Motor neuron (in vitro differentiated cells): ENCODE measurements at regions not wholly inside any gene's neighbourhood (a gene's known extent, or its start where the extent isn't known, plus 50 kb on each side); places are given as distances from the start of the nearest gene placed in this dataset.
A peak's percentile ranks its signal among the peaks of the same experiment; 100 is the strongest.

Source experiments
- ATAC-seq, 8 experiments: fragments of 200-7000 bp; cut with Tn5 transposase; replicated peaks in 6 of 8; 2 replicates each; pipeline ENCODE4 v1.8.0; 2021; ENCODE audit warnings: mild to moderate bottlenecking in 8 of 8, moderate library complexity in 8 of 8
- H3K27ac ChIP-seq, 2 donors: fragments of 250-450 bp; sonication (Bioruptor Pico); 2 replicates each; pipeline ENCODE4 v1.9.0; 2021; ENCODE audit warnings: antibody characterized with exemption in 2 of 2, mild to moderate bottlenecking in 2 of 2, moderate library complexity in 1 of 2
- H3K4me1 ChIP-seq, 2 donors: fragments of 250-450 bp; sonication (Bioruptor Pico); replicated peaks in 1 of 2; 2 replicates each; pipeline ENCODE4 v1.6.1; 2021; ENCODE audit warnings: antibody characterized with exemption in 2 of 2, mild to moderate bottlenecking in 2 of 2, moderate library complexity in 1 of 2
- H3K4me3 ChIP-seq, 5 donors: fragments of 250-450 bp; sonication (Bioruptor Pico); 2 replicates each; pipeline ENCODE4 v1.9.0; 2021; ENCODE audit warnings: antibody characterized with exemption in 5 of 5, mild to moderate bottlenecking in 5 of 5, moderate library complexity in 4 of 5
- WGBS, 10 experiments: fragments of 450-650 bp; shearing (Covaris generic); methylation state at CpG; one replicate each; pipeline ENCODE4 v1.0.0; 2022; 5-methylcytosine and 5-hydroxymethylcytosine counted together
- in situ Hi-C, 9 experiments: fragments of 400-800 bp; cut with MboI; loops; one replicate each; pipeline ENCODE4 v1.15.0; 2021; ENCODE audit warnings: low sequenced_read_pairs in 9 of 9, low pct_unique_long_range_greater_than_20kb in 2 of 9; ENCODE audit not compliant: unreplicated experiment in 9 of 9

DNA sequence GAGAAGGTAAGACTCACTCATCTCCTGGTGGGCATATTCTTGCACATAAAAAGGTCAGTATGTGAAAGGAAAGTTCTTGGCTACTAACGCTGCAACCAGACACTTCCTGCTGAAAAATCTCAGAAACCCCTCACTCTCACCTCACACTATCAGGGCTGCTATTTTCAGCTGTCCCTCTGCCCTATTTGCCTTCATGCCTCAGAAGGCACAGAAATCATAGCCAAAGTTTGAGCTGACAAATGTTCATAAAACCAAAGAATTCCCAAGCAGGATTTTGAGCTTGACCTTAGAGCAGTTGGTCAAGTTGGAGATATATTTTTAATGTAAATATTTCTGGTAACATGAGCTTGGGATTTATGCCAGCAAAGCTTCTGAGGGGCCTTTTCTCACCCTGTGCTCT is 806.2 kb downstream of the MAFB start:
- in situ Hi-C loops, result loop anchor here in 3 of 9 experiments (25.0 kb wide), 4 partner anchors 354 to 804 kb away; partner anchors contain the start of gene MAFB (in 3 of the 3)
- H3K4me3 ChIP-seq, result no peak overlapping the region
- peaks cover 7 to 9% of the 10 kb centered on the region in 2 donors for H3K4me1 ChIP-seq
- no peak overlapping the region for H3K27ac ChIP-seq
- ATAC-seq, result no peak
- 20 to 100% (median 63%) methylated on average over 1 of the region's 1 CpG; no CpG with 5 or more reads in 4 of the 10 experiments for WGBS, 10 experiments

DNA sequence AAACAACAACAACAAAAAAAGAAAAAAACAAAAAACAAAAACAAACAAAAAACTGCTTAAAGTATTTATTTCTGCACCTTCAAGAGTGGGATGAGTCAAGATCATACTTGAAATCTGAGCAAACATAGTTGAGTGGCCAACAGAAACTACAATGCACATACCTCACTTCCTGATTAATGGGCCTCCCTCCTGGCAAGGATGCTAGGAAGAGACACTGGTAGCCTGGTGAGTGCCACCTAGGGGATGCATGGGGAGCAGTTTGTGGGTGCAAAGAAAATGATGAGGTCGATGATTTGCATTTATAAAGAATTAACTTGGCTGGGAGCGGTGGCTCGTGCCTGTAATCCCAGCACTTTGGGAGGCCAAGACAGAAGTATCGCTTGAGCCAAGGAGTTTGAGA is 808.1 kb downstream of the MAFB start:
- Histone ChIP-seq H3K4me1 (peaks cover 17 to 19% of the 10 kb centered on the region in 2 donors), H3K4me3 (no peak overlapping the region), H3K27ac (no peak overlapping the region)
- in situ Hi-C loops, result loop anchor here in 3 of 9 experiments (25.0 kb wide), 4 partner anchors 356 to 806 kb away; partner anchors contain the start of gene MAFB (in 3 of the 3)
- 74 to 100% (median 85%) methylated on average over 2 to 4 of the region's 4 CpGs; no CpG with 5 or more reads in 4 of the 10 experiments for WGBS, 10 experiments
- ATAC-seq, result peak in 2 of 8 experiments; percentile 36 to 45

DNA sequence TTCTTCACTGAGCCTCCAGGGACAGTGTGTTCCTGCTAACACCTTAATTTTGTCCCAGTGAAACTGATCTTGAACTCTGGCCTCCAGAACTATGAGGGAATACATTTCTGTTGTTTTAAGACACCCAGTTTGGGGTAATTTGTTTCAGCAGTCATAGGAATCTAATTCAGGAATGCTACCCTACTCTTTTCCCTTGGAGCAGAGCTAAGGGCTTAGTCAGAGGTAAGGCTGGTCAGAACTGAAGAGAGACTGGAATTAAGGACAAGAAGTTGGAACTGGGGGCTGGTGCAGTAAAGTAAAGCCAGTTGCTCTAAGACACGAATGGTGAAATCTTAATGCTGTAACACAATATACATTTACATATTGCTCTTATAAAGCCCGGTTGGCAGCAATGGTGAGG is 809.7 kb downstream of the MAFB start:
- no peak for ATAC-seq
- in situ Hi-C loops, result loop anchor here in 3 of 9 experiments (25.0 kb wide), 4 partner anchors 358 to 808 kb away; partner anchors contain the start of gene MAFB (in 3 of the 3)
- Histone ChIP-seq H3K27ac (no peak overlapping the region), H3K4me3 (no peak overlapping the region), H3K4me1 (peaks cover 19 to 20% of the 10 kb centered on the region in 2 donors)
- 75 to 100% (median 88%) methylated on average over 1 to 2 of the region's 2 CpGs; no CpG with 5 or more reads in 1 of the 10 experiments for WGBS, 10 experiments

DNA sequence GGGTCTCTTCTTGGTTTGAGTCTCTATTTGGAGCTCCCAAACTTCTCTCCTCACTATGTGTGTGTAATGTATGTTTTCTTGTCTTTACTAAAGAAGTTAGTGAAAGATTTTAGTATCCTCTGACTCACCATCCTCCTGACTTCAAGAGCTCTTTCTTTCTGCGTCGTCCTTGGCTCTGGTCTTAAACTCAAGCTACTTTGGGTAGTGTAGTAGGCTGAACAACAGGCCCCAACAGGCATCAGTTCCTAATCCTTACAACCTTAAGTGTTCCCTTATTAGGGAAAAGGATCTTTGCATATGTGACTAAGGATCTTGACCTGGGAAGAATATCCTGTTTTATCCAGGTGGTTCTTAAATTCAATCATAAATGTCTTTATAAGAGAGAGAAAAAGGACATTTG is 810.2 kb downstream of the MAFB start:
- 24 to 100% (median 87%) methylated on average over 2 of the region's 2 CpGs; no CpG with 5 or more reads in 2 of the 10 experiments for WGBS, 10 experiments

DNA sequence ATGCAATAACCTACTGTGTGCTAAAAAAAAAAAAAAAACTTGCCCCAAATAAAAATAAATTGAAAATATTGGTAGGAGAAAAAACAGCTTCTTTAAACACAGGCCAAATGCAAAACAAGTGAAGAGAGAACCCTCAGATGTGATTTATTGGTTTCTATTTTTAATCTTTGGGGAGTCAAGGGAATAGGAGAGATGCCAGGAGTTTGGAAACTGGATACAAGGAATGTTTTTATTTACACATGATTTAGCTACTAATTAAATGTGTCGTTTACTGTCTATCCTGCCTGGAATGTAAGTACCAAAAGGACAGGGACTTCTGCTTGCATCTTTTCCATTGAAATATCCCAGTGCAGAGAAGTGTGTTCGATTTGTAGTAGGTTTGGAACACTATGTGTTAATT is 810.7 kb downstream of the MAFB start:
- Histone ChIP-seq H3K4me1 (peaks cover 19 to 20% of the 10 kb centered on the region in 2 donors), H3K4me3 (no peak overlapping the region), H3K27ac (no peak overlapping the region)
- 25 to 100% (median 71%) methylated on average over 1 to 2 of the region's 2 CpGs; no CpG with 5 or more reads in 1 of the 10 experiments for WGBS, 10 experiments
- ATAC-seq, result no peak
- in situ Hi-C loops, result loop anchor here in 3 of 9 experiments (25.0 kb wide), 4 partner anchors 359 to 809 kb away; partner anchors contain the start of gene MAFB (in 3 of the 3)

More for the DNA sequence above, 810.2 kb downstream of the MAFB start:
- ATAC-seq, result no peak
- peaks cover 19 to 20% of the 10 kb centered on the region in 2 donors for H3K4me1 ChIP-seq
- no peak overlapping the region for H3K27ac ChIP-seq
- in situ Hi-C loops, result loop anchor here in 3 of 9 experiments (25.0 kb wide), 4 partner anchors 358 to 808 kb away; partner anchors contain the start of gene MAFB (in 3 of the 3)
- H3K4me3 ChIP-seq, result no peak overlapping the region

DNA sequence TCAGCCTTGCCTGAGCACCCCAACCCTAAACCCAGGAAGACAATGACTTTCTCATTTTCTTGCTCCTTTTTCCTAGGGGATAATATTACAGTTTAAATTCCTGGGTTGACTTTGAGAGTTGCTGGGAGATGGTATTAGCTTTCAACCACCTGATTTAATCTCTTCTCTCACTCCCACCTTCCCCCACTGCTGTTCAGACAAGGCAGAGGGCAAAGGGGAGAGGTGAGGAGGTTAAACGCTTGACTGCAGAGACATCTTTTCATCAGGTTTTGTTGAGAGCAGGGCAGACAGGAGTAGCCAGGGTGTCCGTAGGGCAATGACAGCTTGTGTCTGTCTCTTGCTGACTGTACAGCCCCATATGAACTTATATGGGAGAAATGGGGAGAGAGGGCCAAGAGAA is 811.2 kb downstream of the MAFB start:
- WGBS, 10 experiments, result 8 to 100% (median 49%) methylated on average over 1 to 2 of the region's 2 CpGs; no CpG with 5 or more reads in 2 of the 10 experiments
- in situ Hi-C loops, result loop anchor here in 3 of 9 experiments (25.0 kb wide), 4 partner anchors 360 to 810 kb away; partner anchors contain the start of gene MAFB (in 3 of the 3)
- Histone ChIP-seq H3K4me1 (peaks cover 19 to 20% of the 10 kb centered on the region in 2 donors), H3K4me3 (no peak overlapping the region), H3K27ac (no peak overlapping the region)
- ATAC-seq, result peak in 3 of 8 experiments; percentile 7 to 36 (median 15)

DNA sequence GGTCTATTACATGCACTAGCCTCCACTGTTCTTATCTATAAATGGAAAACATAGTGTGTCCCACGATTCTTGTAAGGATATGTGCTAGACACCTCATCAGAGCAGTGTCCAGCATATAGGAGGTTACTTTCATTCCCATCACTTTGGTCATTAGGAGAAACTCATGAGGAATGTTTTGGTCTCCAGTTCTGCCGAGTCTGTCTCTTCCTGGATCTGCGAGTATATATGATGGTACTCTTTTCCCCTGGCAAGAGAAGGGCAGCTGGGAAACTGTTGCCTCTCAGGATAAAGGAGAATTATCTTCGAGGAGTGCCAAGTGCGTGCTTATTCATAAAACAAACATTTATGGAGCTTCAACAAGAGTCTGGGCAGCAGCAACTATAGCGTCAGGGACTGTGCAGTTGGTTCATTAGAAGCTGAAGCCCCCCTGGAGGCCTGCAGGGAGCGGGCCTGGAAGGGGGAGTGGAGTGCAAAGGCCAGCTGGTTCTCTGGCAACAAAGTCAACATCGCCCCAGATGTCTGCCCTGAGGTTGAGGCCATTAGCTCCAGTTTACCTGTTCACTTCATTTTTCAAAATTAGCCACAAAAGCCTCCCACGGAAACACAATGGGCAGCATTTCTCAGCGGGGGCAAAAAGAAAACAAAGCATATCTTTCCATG is 811.9 kb downstream of the MAFB start:
- Histone ChIP-seq H3K27ac (no peak overlapping the region), H3K4me3 (no peak overlapping the region), H3K4me1 (peaks cover 19 to 20% of the 10 kb centered on the region in 2 donors)
- peak in 1 of 8 experiments; percentile 72 for ATAC-seq
- in situ Hi-C loops, result loop anchor here in 3 of 9 experiments (25.0 kb wide), 4 partner anchors 360 to 810 kb away; partner anchors contain the start of gene MAFB (in 3 of the 3)
- WGBS, 10 experiments, result 17 to 82% (median 63%) methylated on average over 1 to 7 of the region's 10 CpGs; no CpG with 5 or more reads in 1 of the 10 experiments

DNA sequence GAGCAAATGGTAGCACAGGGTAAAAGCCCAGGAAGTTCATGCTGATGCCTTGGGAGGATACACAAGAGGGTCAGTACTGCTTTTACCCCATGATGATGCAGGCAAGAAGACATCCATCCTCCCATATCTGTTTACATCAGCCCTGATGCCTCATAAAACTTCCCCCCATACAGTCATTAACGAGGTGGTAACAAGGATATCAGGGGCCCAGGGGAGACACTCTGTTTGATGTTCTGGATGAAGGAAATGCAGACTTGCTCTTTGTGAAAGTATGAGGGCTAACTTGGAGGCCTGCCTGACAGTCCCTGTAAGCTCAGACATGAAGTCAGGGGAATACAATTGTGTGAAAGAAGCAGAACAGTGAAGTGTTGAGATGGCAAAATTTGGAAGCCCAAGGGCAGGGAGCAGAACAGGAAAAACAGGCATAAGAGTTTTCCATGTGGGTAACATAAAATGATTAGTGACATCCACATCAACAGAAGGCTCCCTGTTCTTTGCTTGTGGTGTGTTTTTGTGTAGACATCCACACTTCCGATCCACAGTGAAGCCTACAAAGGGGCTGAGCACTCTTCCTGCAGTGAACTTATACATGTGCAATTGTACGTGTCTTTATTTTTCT is 813.4 kb downstream of the MAFB start:
- no peak for ATAC-seq
- H3K4me1 ChIP-seq, result peaks cover 24 to 27% of the 10 kb centered on the region in 2 donors
- no peak overlapping the region for H3K27ac ChIP-seq
- no peak overlapping the region for H3K4me3 ChIP-seq
- in situ Hi-C loops, result loop anchor here in 3 of 9 experiments (25.0 kb wide), 4 partner anchors 362 to 812 kb away; partner anchors contain the start of gene MAFB (in 3 of the 3)
- WGBS, 10 experiments, result 0 to 100% (median 85%) methylated on average over 1 to 3 of the region's 3 CpGs; no CpG with 5 or more reads in 1 of the 10 experiments

DNA sequence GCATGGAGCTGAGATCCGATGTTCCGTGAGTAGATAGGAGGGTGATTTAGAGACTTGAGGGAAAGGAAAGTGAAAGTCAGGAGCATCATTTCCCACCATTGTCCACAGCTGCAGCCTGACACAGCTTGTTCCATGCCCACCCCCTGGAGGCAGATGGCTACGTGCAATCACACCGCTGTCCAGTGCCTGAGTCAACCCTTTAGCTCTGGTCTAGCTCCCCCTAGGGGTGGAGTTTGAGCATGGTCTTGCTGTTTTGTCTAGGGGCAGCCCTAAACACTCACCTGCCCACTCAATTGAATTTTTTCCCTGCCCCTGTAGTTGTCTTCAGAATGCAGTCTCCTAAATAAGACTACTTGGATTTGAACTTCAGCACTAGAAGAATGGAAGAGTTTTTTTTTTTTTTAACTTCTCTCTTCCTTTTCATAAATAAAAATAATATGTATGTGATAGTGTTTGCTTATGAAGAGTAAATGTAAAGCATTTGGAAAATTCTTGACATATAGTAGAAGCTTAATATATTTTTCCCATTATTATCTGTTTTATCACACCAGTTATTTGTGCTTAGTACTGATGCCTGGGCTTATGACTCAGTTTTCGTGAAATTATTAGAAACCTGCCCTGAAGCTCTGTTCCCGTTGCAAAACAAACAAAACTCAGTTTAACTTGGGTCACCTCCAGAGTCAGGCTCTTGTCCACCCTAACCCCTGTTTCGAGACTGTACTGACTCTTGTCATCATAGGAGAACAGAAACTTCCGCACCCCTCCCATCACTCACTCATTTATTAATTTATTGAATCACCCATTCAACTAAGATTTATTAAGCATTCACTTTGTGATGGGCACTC is 814.8 kb downstream of the MAFB start:
- H3K27ac ChIP-seq, result no peak overlapping the region
- in situ Hi-C loops, result loop anchor here in 2 of 9 experiments (25.0 kb wide), 3 partner anchors 187 to 587 kb away; no protein-coding TSS in a partner anchor
- H3K4me1 ChIP-seq, result peaks cover 24 to 27% of the 10 kb centered on the region in 2 donors
- peak; percentile 49 to 100 (median 83) for ATAC-seq
- WGBS, 10 experiments, result 0 to 100% (median 63%) methylated on average over 2 to 8 of the region's 8 CpGs
- no peak overlapping the region for H3K4me3 ChIP-seq

DNA sequence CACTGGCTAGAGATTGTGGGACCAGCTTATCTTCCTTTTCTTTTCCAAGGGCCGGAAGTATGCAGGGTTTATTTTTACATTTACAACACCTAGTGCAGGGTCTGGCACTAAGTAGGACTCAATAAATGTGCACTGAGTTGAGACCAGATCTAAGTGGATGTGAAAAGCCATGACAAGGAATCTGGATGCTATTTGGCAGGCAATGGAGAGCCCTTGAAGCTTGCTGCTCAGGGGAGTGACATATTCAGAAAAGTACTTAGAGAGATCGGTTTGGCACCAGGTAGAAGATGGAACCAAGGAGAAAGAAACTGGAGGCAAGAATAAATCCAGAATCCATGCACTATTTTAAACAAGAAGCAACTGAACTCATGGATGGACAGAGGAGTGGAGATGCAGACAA is 815.8 kb downstream of the MAFB start:
- in situ Hi-C loops, result loop anchor here in 2 of 9 experiments (25.0 kb wide), 3 partner anchors 186 to 586 kb away; no protein-coding TSS in a partner anchor
- 50 to 100% (median 94%) methylated on average over 1 to 2 of the region's 2 CpGs; no CpG with 5 or more reads in 2 of the 10 experiments for WGBS, 10 experiments
- H3K27ac ChIP-seq, result no peak overlapping the region
- ATAC-seq, result no peak
- no peak overlapping the region for H3K4me3 ChIP-seq
- peaks cover 21 to 25% of the 10 kb centered on the region in 2 donors for H3K4me1 ChIP-seq

DNA sequence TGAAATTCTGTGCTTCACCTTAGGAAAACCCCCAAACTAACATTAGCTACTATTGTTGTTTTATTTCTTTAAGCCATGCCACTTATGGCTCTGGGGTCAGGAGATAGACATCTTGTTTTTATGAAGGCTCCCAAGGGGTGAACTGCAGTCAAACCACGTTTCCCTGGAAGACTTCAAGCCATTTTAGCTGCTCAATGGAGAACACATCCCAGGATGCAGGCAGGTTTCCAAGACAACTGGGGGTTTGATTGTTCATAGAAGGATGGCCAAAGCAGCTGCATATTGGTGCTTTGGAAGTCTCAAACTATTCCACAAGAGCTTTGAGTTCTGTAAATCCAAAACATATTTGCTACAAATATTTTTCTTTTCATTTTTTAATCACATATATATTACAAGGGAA is 818.0 kb downstream of the MAFB start:
- peak in 1 of 8 experiments; percentile 22 for ATAC-seq
- H3K27ac ChIP-seq, result no peak overlapping the region
- no peak overlapping the region for H3K4me3 ChIP-seq
- whole genome bisulfite sequencing, 10 experiments, result 0 to 18% (median 8%) methylated on average over 1 of the region's 1 CpG; no CpG with 5 or more reads in 4 of the 10 experiments
- peaks cover 5 to 10% of the 10 kb centered on the region in 2 donors for H3K4me1 ChIP-seq
- in situ Hi-C loops, result loop anchor here in 2 of 9 experiments (25.0 kb wide), 3 partner anchors 184 to 584 kb away; no protein-coding TSS in a partner anchor

DNA sequence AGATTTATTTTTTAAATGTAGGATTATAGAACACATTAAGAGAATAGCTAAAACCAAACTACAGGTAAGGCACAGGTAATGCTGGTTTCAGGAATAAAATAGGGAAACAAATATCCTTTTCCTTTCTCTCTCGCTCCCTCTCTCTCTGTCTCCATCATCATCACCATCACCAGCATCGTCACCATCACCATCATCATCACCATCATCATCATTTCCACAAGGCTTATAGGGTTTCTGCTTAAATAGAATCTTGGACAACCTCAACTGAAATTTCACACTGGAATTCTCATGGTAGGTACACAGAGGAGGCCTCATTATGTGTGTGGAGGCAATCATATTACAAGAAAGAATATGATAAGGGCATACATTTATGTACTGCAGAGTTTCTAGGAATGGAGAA is 823.6 kb downstream of the MAFB start:
- Histone ChIP-seq H3K27ac (no peak overlapping the region), H3K4me3 (no peak overlapping the region), H3K4me1 (peaks cover 6 to 7% of the 10 kb centered on the region in 2 donors)
- 60 to 94% (median 86%) methylated on average over 1 to 2 of the region's 2 CpGs; no CpG with 5 or more reads in 3 of the 10 experiments for WGBS, 10 experiments
- in situ Hi-C loops, result loop anchor here in 3 of 9 experiments (10.0 to 25.0 kb wide), 4 partner anchors 178 to 611 kb away; no protein-coding TSS in a partner anchor
- ATAC-seq, result no peak
